ENCODE measurements at regions not wholly inside any gene's neighbourhood (a gene's known extent, or its start where the extent isn't known, plus 50 kb on each side); places are given as distances from the start of the nearest gene placed in this dataset.

GRCh38 chr4:167785523-167785922, 306.8 kb upstream of the ANXA10 start:
- H3K9me3 ChIP-seq (ENCODE audit: control insufficient read depth, low read depth, low read length): no peaks in the 10 kb centered on the region
- H3K27ac ChIP-seq (ENCODE audit: control insufficient read depth, insufficient read depth, low read length): no peak overlapping the region
- H3K9ac ChIP-seq (ENCODE audit: control insufficient read depth, extremely low read depth, insufficient read depth, low read length): no peak overlapping the region
- H3K27me3 ChIP-seq (ENCODE audit: control insufficient read depth, extremely low read depth, insufficient read depth, low read length): no peaks in the 10 kb centered on the region
- no peak overlapping the region for H2AFZ ChIP-seq (ENCODE audit: control insufficient read depth, low read length)
- H3K9me1 ChIP-seq (ENCODE audit: control insufficient read depth, extremely low read depth, insufficient read depth, low read length): no peaks in the 10 kb centered on the region
- H3K79me2 ChIP-seq (ENCODE audit: control insufficient read depth, insufficient read depth, low read length): no peaks in the 10 kb centered on the region
- FAIRE-seq: no peak
- TF ChIP-seq CTCF (optimal IDR thresholded peaks at IDR 0.05 in 1 of 3, IDR thresholded peaks at IDR 0.05 in 1 of 3, conservative IDR thresholded peaks at IDR 0.05 in 1 of 3; ENCODE audit: extremely low read depth in 1 of 3, insufficient read depth in 2 of 3, low read length in 3 of 3) (no peak), EZH2 (IDR thresholded peaks at IDR 0.05; ENCODE audit: low read length) (no peak)
- H3K4me3 ChIP-seq (ENCODE audit: control insufficient read depth in 2 of 3, extremely low read depth in 1 of 3, insufficient read depth in 2 of 3, low read depth in 1 of 3, low read length in 3 of 3): no peak overlapping the region
- dilution Hi-C loops (cut with MboI; ENCODE audit: extremely low pct_ligation_motif_present, low sequenced_read_pairs): no loop called here
- no peaks in the 10 kb centered on the region for H3K4me1 ChIP-seq (ENCODE audit: control insufficient read depth, extremely low read depth, insufficient read depth, low read length)
- no peak overlapping the region for H3K4me2 ChIP-seq (ENCODE audit: control insufficient read depth, extremely low read depth, insufficient read depth, low read depth, low read length)
- H3K36me3 ChIP-seq (ENCODE audit: control insufficient read depth in 2 of 2, extremely low read depth in 1 of 2, insufficient read depth in 2 of 2, low read length in 2 of 2): no peaks in the 10 kb centered on the region
- no peaks in the 10 kb centered on the region for H4K20me1 ChIP-seq (ENCODE audit: control insufficient read depth, extremely low read depth, insufficient read depth, low read length)
- no peak for DNase-seq (ENCODE audit: low read depth, low spot score)

- dilution Hi-C loops (cut with MboI; ENCODE audit: extremely low pct_ligation_motif_present, low sequenced_read_pairs): no loop called here
- FAIRE-seq (no peak), DNase-seq (ENCODE audit: low read depth, low spot score) (no peak)
- H3K79me2 ChIP-seq (ENCODE audit: control insufficient read depth, insufficient read depth, low read length): no peaks in the 10 kb centered on the region
- H3K4me3 ChIP-seq (ENCODE audit: control insufficient read depth in 2 of 3, extremely low read depth in 1 of 3, insufficient read depth in 2 of 3, low read depth in 1 of 3, low read length in 3 of 3): no peak overlapping the region
- H3K9me1 ChIP-seq (ENCODE audit: control insufficient read depth, extremely low read depth, insufficient read depth, low read length): no peaks in the 10 kb centered on the region
- H3K9me3 ChIP-seq (ENCODE audit: control insufficient read depth, low read depth, low read length): no peaks in the 10 kb centered on the region
- H3K4me2 ChIP-seq (ENCODE audit: control insufficient read depth, extremely low read depth, insufficient read depth, low read depth, low read length): no peak overlapping the region
- no peak overlapping the region for H3K9ac ChIP-seq (ENCODE audit: control insufficient read depth, extremely low read depth, insufficient read depth, low read length)
- H4K20me1 ChIP-seq (ENCODE audit: control insufficient read depth, extremely low read depth, insufficient read depth, low read length): no peaks in the 10 kb centered on the region
- TF ChIP-seq EZH2 (IDR thresholded peaks at IDR 0.05; ENCODE audit: low read length) (no peak), CTCF (optimal IDR thresholded peaks at IDR 0.05 in 1 of 3, IDR thresholded peaks at IDR 0.05 in 1 of 3, conservative IDR thresholded peaks at IDR 0.05 in 1 of 3; ENCODE audit: extremely low read depth in 1 of 3, insufficient read depth in 2 of 3, low read length in 3 of 3) (no peak)
- H3K27ac ChIP-seq (ENCODE audit: control insufficient read depth, insufficient read depth, low read length): no peak overlapping the region
- H3K27me3 ChIP-seq (ENCODE audit: control insufficient read depth, extremely low read depth, insufficient read depth, low read length): no peaks in the 10 kb centered on the region
- H2AFZ ChIP-seq (ENCODE audit: control insufficient read depth, low read length): no peak overlapping the region
- no peaks in the 10 kb centered on the region for H3K4me1 ChIP-seq (ENCODE audit: control insufficient read depth, extremely low read depth, insufficient read depth, low read length)
- H3K36me3 ChIP-seq (ENCODE audit: control insufficient read depth in 2 of 2, extremely low read depth in 1 of 2, insufficient read depth in 2 of 2, low read length in 2 of 2): no peaks in the 10 kb centered on the region
Measured at GRCh38 chr4:167786504-167786903, 305.8 kb upstream of the ANXA10 start.

All from keratinocyte (primary cell).